ENCODE measurements at regions not wholly inside any gene's neighbourhood (a gene's known extent, or its start where the extent isn't known, plus 50 kb on each side); places are given as distances from the start of the nearest gene placed in this dataset.
"Not testable (repeated sequence)": the region's sequence is repeated elsewhere in the genome, so short reads cannot be mapped to it uniquely, and the experiment has no call there.

DNA sequence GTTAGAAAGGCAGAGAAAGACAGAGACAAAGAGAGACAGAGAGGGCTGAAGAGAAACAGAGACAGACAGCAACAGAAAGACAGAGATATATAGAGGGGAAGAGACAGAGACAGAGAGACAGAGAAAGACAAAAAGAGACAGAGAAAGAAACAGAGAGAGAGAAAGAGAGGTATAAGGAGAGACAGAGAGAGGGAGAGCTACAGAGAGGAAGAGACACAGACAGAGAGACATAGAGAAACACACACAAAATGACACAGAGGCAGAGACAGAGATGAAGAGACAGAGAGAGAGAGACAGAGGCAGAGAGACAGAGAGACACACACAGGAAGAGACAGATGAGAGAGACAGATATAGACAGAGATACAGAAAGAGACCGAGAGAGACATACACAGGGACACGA, 168.6 kb downstream of the TMEM121 start:
- DNase-seq (ENCODE audit: low read depth in 2 of 2) = no peak

DNA sequence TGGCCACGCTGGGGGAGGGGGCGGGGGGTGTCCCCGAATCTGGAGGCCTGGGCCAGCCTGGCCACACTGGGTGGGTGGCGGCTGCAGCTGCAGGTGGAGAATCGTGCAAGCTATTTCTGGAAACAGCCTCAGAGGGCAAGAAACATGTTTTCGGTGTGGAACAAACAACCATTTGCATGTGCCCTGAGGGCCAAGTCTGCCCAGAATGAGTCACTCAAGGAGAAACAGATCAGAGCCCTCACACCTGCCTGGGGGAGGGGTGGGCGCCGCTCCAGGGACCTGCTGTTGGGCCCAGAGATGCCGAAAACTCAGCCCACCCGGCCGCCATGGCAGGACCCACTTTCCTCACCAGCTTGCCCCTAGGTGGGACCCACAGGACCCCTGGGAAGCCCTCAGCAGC, 170.0 kb downstream of the TMEM121 start:
- not testable (repeated sequence) for DNase-seq (ENCODE audit: low read depth in 2 of 2)

DNA sequence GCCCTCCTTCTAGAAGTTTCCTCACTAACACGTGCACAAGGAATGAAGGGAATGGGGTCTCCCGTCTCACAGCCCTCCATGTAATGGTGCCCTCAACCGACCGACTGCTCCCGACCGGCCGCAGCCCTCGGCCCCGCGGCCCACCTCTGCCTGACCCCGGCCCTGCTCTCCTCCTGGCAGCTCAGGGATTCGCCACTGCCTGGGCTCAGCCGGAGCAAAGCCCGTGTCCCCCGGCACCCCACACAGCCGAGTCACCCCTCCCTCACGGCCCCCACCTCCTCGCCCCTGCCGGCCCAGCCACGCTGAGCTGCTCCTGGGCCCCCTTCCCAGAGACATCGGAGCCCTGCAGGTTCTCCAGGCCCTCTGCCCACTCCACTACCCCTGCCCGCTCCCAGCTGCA, 171.0 kb downstream of the TMEM121 start:
- not testable (repeated sequence) for DNase-seq (ENCODE audit: low read depth in 2 of 2)

GRCh38 chr14:105697955-105698354, 171.6 kb downstream of the TMEM121 start:
- not testable (repeated sequence) for DNase-seq (ENCODE audit: low read depth in 2 of 2)

DNA sequence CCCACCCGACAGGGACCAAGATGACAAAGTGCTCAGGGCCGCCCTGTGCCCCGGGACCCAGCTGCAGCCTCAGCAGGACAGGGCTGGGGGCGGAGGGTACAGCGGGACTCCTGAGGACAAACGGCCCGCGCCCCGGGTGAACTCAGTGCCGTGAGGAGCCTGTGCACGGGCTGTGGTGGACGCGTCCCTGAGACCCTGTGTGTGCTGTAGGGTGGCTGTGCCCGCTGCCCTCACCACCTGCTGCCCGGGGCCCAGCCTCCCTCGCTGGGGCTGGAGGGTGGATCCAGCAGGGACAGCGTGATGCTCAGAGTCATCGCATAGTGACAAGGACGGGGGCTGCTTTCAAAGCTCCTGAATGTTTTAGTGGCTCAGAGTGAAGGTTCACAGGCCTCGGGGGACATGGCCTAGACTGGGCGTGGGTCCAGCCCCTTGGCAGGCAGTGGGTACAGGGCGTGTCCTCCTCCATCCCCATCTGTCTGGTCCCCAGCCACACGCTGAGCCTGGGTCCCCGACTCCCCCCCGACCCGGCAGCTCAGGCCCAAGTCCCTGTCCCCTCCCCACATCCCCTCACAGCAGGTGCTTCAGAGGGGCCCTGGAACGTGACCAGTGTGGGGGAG, 172.7 kb downstream of the TMEM121 start:
- DNase-seq (ENCODE audit: low read depth in 2 of 2) = not testable (repeated sequence)

GRCh38 chr14:105699706-105700105, 173.3 kb downstream of the TMEM121 start:
- DNase-seq (ENCODE audit: low read depth in 2 of 2) = not testable (repeated sequence)

DNA sequence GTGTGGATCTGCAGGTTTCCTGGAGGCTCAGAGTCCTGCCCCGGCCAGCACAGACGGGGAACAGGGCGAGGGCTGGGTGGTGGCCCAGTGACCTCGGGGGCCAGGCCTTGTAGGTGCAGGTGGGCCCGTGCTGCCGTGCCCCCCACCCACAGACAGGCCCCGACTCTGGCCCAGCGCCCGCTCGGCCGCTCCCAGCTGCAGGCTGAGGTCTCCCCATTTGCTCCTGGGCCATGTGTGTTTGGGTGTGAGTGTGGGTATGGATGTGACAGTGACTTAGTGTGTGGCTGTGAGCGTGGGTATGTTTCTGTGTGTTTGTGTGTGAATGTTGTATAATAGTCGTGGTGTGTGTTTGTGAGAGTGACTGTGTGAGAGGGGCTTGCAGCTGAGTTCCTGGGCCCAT, 173.8 kb downstream of the TMEM121 start:
- not testable (repeated sequence) for DNase-seq (ENCODE audit: low read depth in 2 of 2)

- no peak for DNase-seq (ENCODE audit: low read depth in 2 of 2)
Observed at GRCh38 chr14:105700622-105701288, 174.4 kb downstream of the TMEM121 start.

DNA sequence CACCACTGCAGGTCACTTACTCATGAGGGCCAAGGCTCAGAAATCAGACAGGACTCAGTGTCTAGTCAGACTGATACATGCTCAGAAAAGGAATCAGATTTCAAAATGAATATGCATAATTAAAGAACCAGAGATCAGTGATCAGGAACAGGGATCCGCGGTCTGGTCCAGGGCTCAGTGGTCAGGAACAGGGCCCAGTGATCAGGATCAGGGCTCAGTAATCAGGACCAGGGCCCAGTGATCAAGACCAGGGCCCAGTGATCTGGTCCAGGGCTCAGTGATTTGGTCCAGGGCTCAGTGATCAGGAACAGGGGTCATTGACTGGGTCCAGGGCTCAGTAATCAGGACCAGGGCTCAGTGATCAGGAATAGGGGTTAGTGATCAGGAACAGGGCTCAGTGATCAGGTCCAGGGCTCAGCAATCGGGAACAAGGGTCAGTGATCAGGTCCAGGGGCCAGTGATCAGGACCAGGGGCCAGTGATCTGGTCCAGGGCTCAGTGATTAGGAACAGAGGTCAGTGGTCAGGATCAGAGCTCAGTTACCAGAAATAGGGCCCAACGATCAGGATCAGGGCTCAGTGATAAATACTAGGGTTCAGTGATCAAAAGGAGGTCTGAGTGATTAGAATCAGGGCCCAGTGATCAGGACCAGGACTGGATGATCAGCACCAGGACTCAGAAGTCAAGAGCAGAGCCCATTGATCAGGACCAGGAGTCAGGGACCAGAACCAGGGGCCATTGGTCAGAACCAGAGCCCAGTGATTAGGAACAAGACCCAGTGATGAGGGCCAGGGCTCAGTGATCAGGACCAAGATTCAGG, 175.3 kb downstream of the TMEM121 start:
- no peak for DNase-seq (ENCODE audit: low read depth in 2 of 2)

- DNase-seq (ENCODE audit: low read depth in 2 of 2) = no peak
Observed at GRCh38 chr14:105702275-105702817, 176.0 kb downstream of the TMEM121 start.

DNA sequence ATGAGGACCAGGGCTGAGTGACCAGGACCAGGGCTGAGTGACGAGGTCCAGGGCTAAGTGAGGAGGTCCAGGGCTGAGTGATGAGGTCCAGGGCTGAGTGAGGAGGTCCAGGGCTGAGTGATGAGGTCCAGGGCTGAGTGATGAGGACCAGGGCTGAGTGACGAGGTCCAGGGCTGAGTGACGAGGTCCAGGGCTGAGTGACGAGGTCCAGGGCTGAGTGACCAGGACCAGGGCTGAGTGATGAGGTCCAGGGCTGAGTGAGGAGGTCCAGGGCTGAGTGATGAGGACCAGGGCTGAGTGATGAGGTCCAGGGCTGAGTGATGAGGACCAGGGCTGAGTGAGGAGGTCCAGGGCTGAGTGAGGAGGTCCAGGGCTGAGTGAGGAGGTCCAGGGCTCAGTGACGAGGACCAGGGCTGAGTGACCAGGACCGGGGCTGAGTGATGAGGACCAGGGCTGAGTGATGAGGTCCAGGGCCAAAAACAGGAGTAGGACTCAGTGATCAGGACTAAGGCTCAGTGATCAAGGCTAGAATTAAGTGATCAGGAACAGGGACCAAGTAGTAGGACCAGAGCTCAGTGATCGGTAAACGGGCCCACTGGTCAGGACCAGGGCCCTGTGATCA, 176.8 kb downstream of the TMEM121 start:
- not testable (repeated sequence) for DNase-seq (ENCODE audit: low read depth in 2 of 2)

DNA sequence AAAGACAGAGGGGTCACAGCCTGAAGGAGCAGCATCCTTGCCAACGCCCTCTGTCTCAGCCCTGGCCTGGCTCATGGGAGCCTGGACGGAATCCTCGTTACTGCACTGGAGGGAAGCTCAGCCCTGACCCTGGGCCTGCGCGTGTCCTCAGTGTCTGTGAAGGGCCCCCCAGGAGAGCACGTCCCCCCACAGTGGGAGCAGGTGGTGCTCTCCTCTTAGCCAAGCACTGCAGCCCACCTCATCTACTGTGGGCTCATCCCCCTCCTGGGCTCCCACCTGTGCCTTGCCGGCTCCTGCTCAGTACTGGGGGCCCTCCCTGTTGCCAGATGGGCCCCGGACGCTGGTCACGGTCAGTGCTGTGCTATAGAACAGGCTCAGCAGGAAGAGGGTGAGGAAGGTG, 177.7 kb downstream of the TMEM121 start:
- DNase-seq (ENCODE audit: low read depth in 2 of 2) = not testable (repeated sequence)

- DNase-seq (ENCODE audit: low read depth in 2 of 2) = not testable (repeated sequence)
Observed at GRCh38 chr14:105704492-105704891, 178.1 kb downstream of the TMEM121 start.

- not testable (repeated sequence) for DNase-seq (ENCODE audit: low read depth in 2 of 2)
Observed at GRCh38 chr14:105705512-105705861, 179.1 kb downstream of the TMEM121 start.

- DNase-seq (ENCODE audit: low read depth in 2 of 2) = not testable (repeated sequence)
Observed at GRCh38 chr14:105705862-105706700, 179.7 kb downstream of the TMEM121 start.

GRCh38 chr14:105706701-105707019, 180.3 kb downstream of the TMEM121 start:
- not testable (repeated sequence) for DNase-seq (ENCODE audit: low read depth in 2 of 2)

DNA sequence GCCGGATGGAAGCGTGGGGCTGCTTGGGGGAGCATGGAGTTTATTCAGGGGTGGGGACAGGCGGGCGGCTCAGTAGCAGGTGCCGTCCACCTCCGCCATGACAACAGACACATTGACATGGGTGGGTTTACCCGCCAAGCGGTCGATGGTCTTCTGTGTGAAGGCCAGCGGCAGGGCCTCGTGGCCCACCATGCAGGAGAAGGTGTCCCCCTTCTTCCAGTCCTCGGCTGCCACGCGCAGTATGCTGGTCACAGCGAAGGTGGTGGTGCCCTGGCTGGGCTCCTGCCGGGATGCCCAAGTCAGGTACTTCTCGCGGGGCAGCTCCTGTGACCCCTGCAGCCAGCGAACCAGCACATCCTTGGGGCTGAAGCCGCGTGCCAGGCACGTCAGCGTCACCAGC, 180.7 kb downstream of the TMEM121 start:
- not testable (repeated sequence) for DNase-seq (ENCODE audit: low read depth in 2 of 2)

- DNase-seq (ENCODE audit: low read depth in 2 of 2) = not testable (repeated sequence)
Observed at GRCh38 chr14:105707723-105708151, 181.4 kb downstream of the TMEM121 start.

- DNase-seq (ENCODE audit: low read depth in 2 of 2) = not testable (repeated sequence)
Observed at GRCh38 chr14:105708251-105709134, 182.1 kb downstream of the TMEM121 start.
